Fibroblast of peridontal ligament (primary cell): ENCODE measurements at regions not wholly inside any gene's neighbourhood (a gene's known extent, or its start where the extent isn't known, plus 50 kb on each side); places are given as distances from the start of the nearest gene placed in this dataset.

Source experiments
- DNase-seq: peaks from one replicate; pipeline ENCODE4 v3.0.0-alpha.2; 2010; ENCODE audit errors: extremely low read depth

GRCh38 chr12:82174383-82174782 lies 183.8 kb downstream of the CCDC59 start:
- no peak for DNase-seq

- peak; percentile 2 for DNase-seq
Measured at GRCh38 chr12:82149045-82149444, 209.1 kb downstream of the CCDC59 start.

- DNase-seq: no peak
Measured at GRCh38 chr12:82146740-82147139, 211.4 kb downstream of the CCDC59 start.

- no peak for DNase-seq
Measured at GRCh38 chr12:82144505-82144904, 213.7 kb downstream of the CCDC59 start.

- no peak for DNase-seq
Measured at GRCh38 chr12:82132390-82132789, 225.8 kb downstream of the CCDC59 start.

GRCh38 chr12:82130762-82131161 lies 227.4 kb downstream of the CCDC59 start:
- peak; percentile 25 for DNase-seq

- peak; percentile 74 for DNase-seq
Measured at GRCh38 chr12:82124711-82125380, 233.3 kb downstream of the CCDC59 start.

- DNase-seq: no peak
Measured at GRCh38 chr12:82121545-82121944, 236.6 kb downstream of the CCDC59 start.

GRCh38 chr12:82120901-82121300 lies 237.3 kb downstream of the CCDC59 start:
- DNase-seq: no peak

- DNase-seq: no peak
Measured at GRCh38 chr12:82109243-82109642, 248.9 kb downstream of the CCDC59 start.

GRCh38 chr12:82108615-82109014 lies 249.6 kb downstream of the CCDC59 start:
- DNase-seq: no peak

GRCh38 chr12:82099216-82099615 lies 259.0 kb downstream of the CCDC59 start:
- peak; percentile 3 for DNase-seq

GRCh38 chr12:82097877-82098276 lies 260.3 kb downstream of the CCDC59 start:
- DNase-seq: no peak

GRCh38 chr12:82097438-82097837 lies 260.7 kb downstream of the CCDC59 start:
- DNase-seq: no peak

- DNase-seq: no peak
Measured at GRCh38 chr12:82090165-82090564, 268.0 kb downstream of the CCDC59 start.

GRCh38 chr12:82089369-82090121 lies 268.6 kb downstream of the CCDC59 start:
- DNase-seq: no peak

GRCh38 chr12:82082501-82082900 lies 275.7 kb downstream of the CCDC59 start:
- DNase-seq: peak; percentile 2

- no peak for DNase-seq
Measured at GRCh38 chr12:82069931-82070514, 288.2 kb downstream of the CCDC59 start.

- DNase-seq: no peak
Measured at GRCh38 chr12:82058197-82058596, 299.0 kb upstream of the PPFIA2 start.

GRCh38 chr12:82057770-82058169 lies 298.6 kb upstream of the PPFIA2 start:
- no peak for DNase-seq

GRCh38 chr12:82055391-82055790 lies 296.2 kb upstream of the PPFIA2 start:
- DNase-seq: no peak

GRCh38 chr12:82054566-82054965 lies 295.4 kb upstream of the PPFIA2 start:
- DNase-seq: no peak

GRCh38 chr12:82047446-82047845 lies 288.3 kb upstream of the PPFIA2 start:
- DNase-seq: peak; percentile 14
